HEK293T (cell line): ENCODE measurements at regions not wholly inside any gene's neighbourhood (a gene's known extent, or its start where the extent isn't known, plus 50 kb on each side); places are given as distances from the start of the nearest gene placed in this dataset.

Experiments
- BHLHE40 ChIP-seq: fragments of 450-650 bp; IDR thresholded peaks from 2 replicates; pipeline ENCODE4 v1.6.1; 2016; ENCODE audit warnings: mild to moderate bottlenecking, moderate library complexity, borderline replicate concordance
- CTBP1 ChIP-seq: fragments of 450-650 bp; IDR thresholded peaks from 2 replicates; pipeline ENCODE4 v1.6.1; 2016; ENCODE audit warnings: borderline replicate concordance
- ELF4 ChIP-seq: fragments of 450-650 bp; IDR thresholded peaks from 2 replicates; pipeline ENCODE4 v1.6.1; 2017; ENCODE audit warnings: antibody characterized with exemption
- FOXA1 ChIP-seq: fragments of 450-650 bp; IDR thresholded peaks from 2 replicates; pipeline ENCODE4 v1.6.1; 2016; ENCODE audit warnings: mild to moderate bottlenecking
- FOXM1 ChIP-seq: fragments of 450-650 bp; IDR thresholded peaks from 2 replicates; pipeline ENCODE4 v1.6.1; 2017; ENCODE audit warnings: mild to moderate bottlenecking, borderline replicate concordance
- NFRKB ChIP-seq: fragments of 450-650 bp; IDR thresholded peaks from 2 replicates; pipeline ENCODE4 v1.6.1; 2016; ENCODE audit warnings: mild to moderate bottlenecking, moderate library complexity
- SP1 ChIP-seq: fragments of 450-650 bp; IDR thresholded peaks from 2 replicates; pipeline ENCODE4 v1.6.1; 2017
- TARDBP ChIP-seq: fragments of 450-650 bp; IDR thresholded peaks from 2 replicates; pipeline ENCODE4 v1.6.1; 2016
- ZNF384 ChIP-seq: fragments of 450-650 bp; IDR thresholded peaks from 2 replicates; pipeline ENCODE4 v1.6.1; 2016

DNA sequence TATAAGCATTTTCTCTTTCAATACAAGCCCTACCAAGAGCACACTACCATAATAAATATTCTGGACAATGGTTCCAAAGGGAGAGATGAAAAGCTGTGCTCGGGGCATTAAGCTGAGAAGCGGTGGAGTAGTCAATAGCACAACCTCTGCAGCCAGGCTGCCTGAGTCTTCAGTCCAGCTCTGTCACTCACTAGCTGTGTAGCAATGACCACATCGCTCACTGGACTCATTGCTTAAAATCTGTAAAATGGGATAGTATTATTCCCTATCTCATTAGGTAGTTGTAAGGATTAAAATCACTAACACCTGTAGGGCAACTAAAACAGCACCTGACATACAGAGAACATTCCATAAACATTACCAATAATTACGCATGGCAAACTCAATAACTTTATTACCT is 199.9 kb upstream of the KLF14 start:
- TF ChIP-seq BHLHE40 = no peak
- TF ChIP-seq ELF4 = no peak
- TF ChIP-seq NFRKB = no peak
- no peak for TF ChIP-seq FOXA1
- no peak for TF ChIP-seq TARDBP
- TF ChIP-seq FOXM1 = no peak
- no peak for TF ChIP-seq ZNF384
- TF ChIP-seq SP1 = no peak
- no peak for TF ChIP-seq CTBP1
